Transverse colon (tissue), 4 donors: ENCODE measurements at regions not wholly inside any gene's neighbourhood (a gene's known extent, or its start where the extent isn't known, plus 50 kb on each side); places are given as distances from the start of the nearest gene placed in this dataset.

Source experiments
- DNase-seq: peaks from one replicate; pipeline ENCODE4 v3.0.0-alpha.2; 2019
- H3K27ac ChIP-seq, 4 donors: fragments of 200-600 bp; sonication (generic); 2 replicates each; pipeline ENCODE4 v1.5.1; 2016 to 2018; ENCODE audit warnings: inconsistent platforms in 4 of 4
- H3K27me3 ChIP-seq: fragments of 200-600 bp; sonication (generic); 2 replicates; pipeline ENCODE4 v1.5.1; 2017; ENCODE audit warnings: inconsistent platforms
- H3K36me3 ChIP-seq, 4 donors: fragments of 200-600 bp; sonication (generic); 2 replicates each; pipeline ENCODE4 v1.5.1; 2017 to 2019; ENCODE audit warnings: inconsistent platforms in 4 of 4
- H3K4me1 ChIP-seq, 4 donors: fragments of 200-600 bp; sonication (generic); 2 replicates each; pipeline ENCODE4 v1.5.1; 2017 to 2020; ENCODE audit warnings: inconsistent platforms in 4 of 4
- H3K4me3 ChIP-seq, 4 donors: fragments of 200-600 bp; sonication (generic); 1 replicate in 1 of 4; 2 replicates in 3 of 4; pipeline versions ENCODE4 v1.5.1 to v1.6.1; 2017 to 2019; ENCODE audit warnings: inconsistent platforms in 4 of 4
- H3K9me3 ChIP-seq, 2 donors: fragments of 200-600 bp; sonication (generic); 2 replicates each; pipeline ENCODE4 v1.5.1; 2017 to 2019; ENCODE audit warnings: inconsistent platforms in 2 of 2
- CTCF ChIP-seq, 5 experiments: fragments of 200-600 bp in 3 of 5; fragments of 450-650 bp in 2 of 5; sonication (generic) in 3 of 5; IDR thresholded peaks; 1 replicate in 2 of 5; 2 replicates in 3 of 5; pipeline ENCODE4 v1.5.1; 2016 to 2017; ENCODE audit warnings: antibody characterized with exemption in 5 of 5, inconsistent platforms in 3 of 5, mild to moderate bottlenecking in 2 of 5, moderate library complexity in 1 of 5
- EP300 ChIP-seq: sonication (generic); formaldehyde crosslinking; IDR thresholded peaks from one replicate; pipeline ENCODE4 v1.6.1; 2017; ENCODE audit warnings: antibody characterized with exemption, low read depth
- POLR2A ChIP-seq: fragments of 450-650 bp; IDR thresholded peaks from one replicate; pipeline ENCODE4 v1.6.1; 2016; ENCODE audit warnings: antibody characterized with exemption, mild to moderate bottlenecking, moderate library complexity
- POLR2AphosphoS5 ChIP-seq, 3 donors: sonication (generic); formaldehyde crosslinking; IDR thresholded peaks; one replicate each; pipeline ENCODE4 v1.6.1; 2016; ENCODE audit warnings: antibody characterized with exemption in 3 of 3
- WGBS, 2 donors: methylation state at CpG; one replicate each; pipeline ENCODE4 v1.1.5; 2018; ENCODE audit warnings: low coverage in 1 of 2; 5-methylcytosine and 5-hydroxymethylcytosine counted together
- in situ Hi-C, 4 donors: fragments of 200-750 bp; cut with MboI; loops; one replicate each; pipeline versions ENCODE4 v1.15.0 to v1.15.1; 2017; ENCODE audit warnings: low sequenced_read_pairs in 3 of 4, low pct_ligation_motif_present in 1 of 4, low pct_unique_long_range_greater_than_20kb in 1 of 4
- intact Hi-C: fragments of 100-400 bp; cut with DNase I; formaldehyde crosslinking; loops from one replicate; pipeline ENCODE4 v1.15.1; 2023; ENCODE audit warnings: low total_unique reads

- TF ChIP-seq CTCF (IDR thresholded peaks at IDR 0.05): no peak
These were observed 630.6 kb upstream of the SGCD start for GRCh38 chr5:155696362-155696761.

GRCh38 chr5:155697236-155697635 is 629.7 kb upstream of the SGCD start:
- H3K9me3 ChIP-seq: no peaks in the 10 kb centered on the region
- in situ Hi-C loops (no loop called here), intact Hi-C loops (no loop called here)
- H3K27me3 ChIP-seq: no peaks in the 10 kb centered on the region
- WGBS, 2 donors: 76 to 87% methylated on average over 4 of the region's 4 CpGs
- H3K27ac ChIP-seq: no peak overlapping the region
- no peak overlapping the region for H3K4me3 ChIP-seq
- no peaks in the 10 kb centered on the region for H3K4me1 ChIP-seq
- H3K36me3 ChIP-seq: no peaks in the 10 kb centered on the region
- no peak for DNase-seq
- no peak for TF ChIP-seq CTCF (IDR thresholded peaks at IDR 0.05)
- no peak for TF ChIP-seq POLR2A
- TF ChIP-seq POLR2AphosphoS5 (IDR thresholded peaks at IDR 0.05): no peak
- TF ChIP-seq EP300: no peak

More at GRCh38 chr5:155696362-155696761, 630.6 kb upstream of the SGCD start:
- no peak overlapping the region for H3K27ac ChIP-seq
- no peaks in the 10 kb centered on the region for H3K27me3 ChIP-seq
- H3K36me3 ChIP-seq: no peaks in the 10 kb centered on the region
- H3K4me3 ChIP-seq: no peak overlapping the region
- in situ Hi-C loops (no loop called here), intact Hi-C loops (no loop called here)
- 67 to 81% methylated on average over 1 of the region's 1 CpG for WGBS, 2 donors
- no peak for DNase-seq
- H3K4me1 ChIP-seq: no peaks in the 10 kb centered on the region
- no peaks in the 10 kb centered on the region for H3K9me3 ChIP-seq

GRCh38 chr5:155699385-155699784 is 627.6 kb upstream of the SGCD start:
- in situ Hi-C loops: no loop called here
- H3K36me3 ChIP-seq: no peaks in the 10 kb centered on the region
- TF ChIP-seq CTCF (IDR thresholded peaks at IDR 0.05): no peak

GRCh38 chr5:155700333-155700732 is 626.6 kb upstream of the SGCD start:
- no peaks in the 10 kb centered on the region for H3K27me3 ChIP-seq
- intact Hi-C loops (no loop called here), in situ Hi-C loops (no loop called here)
- H3K4me3 ChIP-seq: no peak overlapping the region
- no peaks in the 10 kb centered on the region for H3K9me3 ChIP-seq
- H3K4me1 ChIP-seq: no peaks in the 10 kb centered on the region
- H3K27ac ChIP-seq: no peak overlapping the region
- WGBS, 2 donors: 43 to 51% methylated on average over 2 to 3 of the region's 3 CpGs
- no peak for DNase-seq
- no peaks in the 10 kb centered on the region for H3K36me3 ChIP-seq
- no peak for TF ChIP-seq EP300
- no peak for TF ChIP-seq POLR2A
- no peak for TF ChIP-seq CTCF (IDR thresholded peaks at IDR 0.05)
- TF ChIP-seq POLR2AphosphoS5 (IDR thresholded peaks at IDR 0.05): no peak

More at GRCh38 chr5:155699385-155699784, 627.6 kb upstream of the SGCD start:
- 52% methylated on average over 1 of the region's 1 CpG; no CpG with 5 or more reads in 1 of the 2 donors for WGBS, 2 donors
- no peak overlapping the region for H3K27ac ChIP-seq
- H3K4me3 ChIP-seq: no peak overlapping the region
- H3K9me3 ChIP-seq: no peaks in the 10 kb centered on the region
- intact Hi-C loops: no loop called here
- no peaks in the 10 kb centered on the region for H3K4me1 ChIP-seq
- H3K27me3 ChIP-seq: no peaks in the 10 kb centered on the region
- no peak for DNase-seq
